GM18907 (cell line): ENCODE measurements at regions not wholly inside any gene's neighbourhood (a gene's known extent, or its start where the extent isn't known, plus 50 kb on each side); places are given as distances from the start of the nearest gene placed in this dataset.

Experiments
- ATAC-seq: cut with Tn5 transposase; IDR thresholded peaks from one replicate; pipeline ENCODE4 v1.9.1; 2021; ENCODE audit warnings: mild to moderate bottlenecking, moderate library complexity; ENCODE audit not compliant: unreplicated experiment

GRCh38 chr13:73248154-73248553, 189.3 kb downstream of the KLF5 start:
- no peak for ATAC-seq

DNA sequence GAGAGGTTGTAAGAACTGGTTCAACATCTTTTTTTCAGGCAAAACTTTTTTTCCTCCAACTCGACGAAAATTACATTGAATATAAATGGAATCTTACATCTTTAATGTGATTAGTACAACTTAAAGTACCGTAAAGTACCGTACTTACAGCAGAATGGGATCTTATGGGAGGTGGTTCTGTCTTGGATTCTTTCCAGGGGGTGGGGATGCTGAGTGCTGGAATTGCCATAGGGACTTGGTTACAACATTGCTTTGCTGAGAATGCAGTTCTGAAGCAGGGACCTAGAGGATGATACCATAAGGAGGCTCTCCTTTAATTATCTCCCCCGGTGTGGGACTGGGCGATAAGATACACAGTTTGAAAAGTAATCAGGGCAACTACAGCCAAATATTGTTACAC, 186.4 kb downstream of the KLF5 start:
- ATAC-seq: no peak

GRCh38 chr13:73244467-73244866, 185.7 kb downstream of the KLF5 start:
- no peak for ATAC-seq

DNA sequence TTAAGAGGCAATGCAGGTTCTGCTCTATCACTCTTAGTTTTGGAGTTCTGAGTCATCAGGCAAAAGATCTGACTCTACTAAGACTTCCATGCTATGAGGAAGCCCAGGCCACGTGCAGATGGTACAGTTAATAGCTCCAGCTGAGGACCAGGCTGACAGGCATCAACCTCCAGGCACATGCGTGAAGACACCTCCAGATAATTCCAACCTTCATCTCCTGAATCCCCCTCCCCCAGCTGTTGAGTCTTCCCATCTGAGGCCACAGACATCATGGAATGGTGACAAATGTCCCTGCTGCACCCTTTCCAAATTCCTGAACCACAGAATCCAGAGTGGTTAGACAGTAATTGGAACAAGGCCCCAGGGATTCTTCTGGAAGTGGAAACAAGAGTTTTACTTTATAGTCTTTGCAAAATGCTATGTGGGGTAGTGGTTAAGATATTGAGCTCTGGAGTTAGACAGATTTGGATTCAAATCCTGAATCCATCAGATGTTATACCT, 183.8 kb downstream of the KLF5 start:
- ATAC-seq: no peak

GRCh38 chr13:73240193-73240592, 181.4 kb downstream of the KLF5 start:
- ATAC-seq: no peak

DNA sequence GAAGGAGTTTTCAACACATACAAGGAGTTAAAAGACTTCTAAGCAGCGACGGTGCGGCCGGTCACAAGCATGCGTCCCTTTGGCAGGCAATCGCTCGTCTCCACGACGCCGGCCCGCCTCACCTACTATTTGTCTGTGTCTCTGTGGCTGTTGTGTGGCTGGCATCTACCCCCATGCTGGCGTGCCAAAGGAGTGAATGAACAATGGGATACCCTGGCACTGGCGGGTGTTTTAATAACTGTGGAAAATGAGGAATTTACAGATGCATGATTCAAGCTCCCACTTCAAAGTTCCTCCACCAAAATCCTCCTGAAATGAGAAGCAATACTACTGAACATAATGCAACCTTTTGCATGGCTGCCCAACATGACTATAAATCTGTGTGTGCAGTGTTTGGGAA, 176.6 kb downstream of the KLF5 start:
- ATAC-seq: no peak

GRCh38 chr13:73231471-73231870, 172.7 kb downstream of the KLF5 start:
- no peak for ATAC-seq

GRCh38 chr13:73230716-73231115, 171.9 kb downstream of the KLF5 start:
- no peak for ATAC-seq

DNA sequence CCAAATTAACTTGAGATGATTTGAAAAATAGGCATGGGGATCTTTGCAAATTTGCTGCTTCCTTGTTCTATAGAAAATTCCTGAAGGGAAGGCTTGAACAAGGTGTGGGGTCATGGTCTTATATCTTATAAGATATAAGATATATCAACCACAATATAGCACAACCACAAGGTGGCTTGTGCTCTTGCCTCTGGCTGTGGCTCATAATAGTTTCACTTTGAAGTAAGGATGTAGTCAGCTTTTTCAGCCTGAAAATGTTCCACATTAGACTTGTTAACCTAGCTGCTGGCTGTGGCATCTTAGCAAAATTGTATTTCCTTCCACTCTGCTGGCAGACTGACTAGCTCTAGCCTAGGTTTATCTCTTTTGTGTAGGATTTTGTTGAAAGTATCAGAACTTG, 169.7 kb downstream of the KLF5 start:
- ATAC-seq: peak; percentile 54

- ATAC-seq: no peak
Observed at GRCh38 chr13:73225990-73226389, 167.2 kb downstream of the KLF5 start.

- no peak for ATAC-seq
Observed at GRCh38 chr13:73224703-73225102, 165.9 kb downstream of the KLF5 start.

GRCh38 chr13:73223372-73223781, 164.6 kb downstream of the KLF5 start:
- peak; percentile 99 for ATAC-seq

DNA sequence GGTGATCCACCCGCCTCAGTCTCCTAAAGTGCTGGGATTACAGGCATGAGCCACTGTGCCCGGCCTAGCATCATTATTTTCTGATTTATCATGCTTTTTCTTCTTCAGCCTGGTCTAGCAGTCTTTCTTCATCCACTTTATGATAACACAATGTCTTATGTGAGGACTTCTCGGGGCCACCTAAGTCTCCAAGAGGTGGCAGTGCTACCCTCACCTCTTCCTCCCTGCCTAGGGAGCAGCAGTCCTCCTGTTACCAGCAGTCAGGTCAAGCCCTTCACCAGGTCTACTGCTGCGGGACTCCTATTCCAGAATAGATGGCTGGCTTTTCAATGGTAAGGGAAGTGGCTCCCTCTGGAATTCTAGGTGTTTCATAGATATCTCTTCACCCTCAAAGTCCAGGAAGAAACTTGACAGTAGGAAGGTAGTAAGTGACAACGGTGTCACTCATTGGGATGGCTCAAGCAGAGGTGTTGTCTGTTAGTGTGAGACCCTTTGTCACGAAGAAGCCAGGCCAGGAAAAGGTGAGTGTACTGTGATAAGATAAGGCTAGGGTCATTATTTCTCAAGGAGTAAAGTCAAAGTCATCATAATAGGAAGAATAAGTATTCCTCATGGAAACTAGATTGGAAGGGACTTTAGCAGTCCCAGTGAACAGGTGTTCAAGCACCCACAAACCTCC, 164.0 kb downstream of the KLF5 start:
- no peak for ATAC-seq

DNA sequence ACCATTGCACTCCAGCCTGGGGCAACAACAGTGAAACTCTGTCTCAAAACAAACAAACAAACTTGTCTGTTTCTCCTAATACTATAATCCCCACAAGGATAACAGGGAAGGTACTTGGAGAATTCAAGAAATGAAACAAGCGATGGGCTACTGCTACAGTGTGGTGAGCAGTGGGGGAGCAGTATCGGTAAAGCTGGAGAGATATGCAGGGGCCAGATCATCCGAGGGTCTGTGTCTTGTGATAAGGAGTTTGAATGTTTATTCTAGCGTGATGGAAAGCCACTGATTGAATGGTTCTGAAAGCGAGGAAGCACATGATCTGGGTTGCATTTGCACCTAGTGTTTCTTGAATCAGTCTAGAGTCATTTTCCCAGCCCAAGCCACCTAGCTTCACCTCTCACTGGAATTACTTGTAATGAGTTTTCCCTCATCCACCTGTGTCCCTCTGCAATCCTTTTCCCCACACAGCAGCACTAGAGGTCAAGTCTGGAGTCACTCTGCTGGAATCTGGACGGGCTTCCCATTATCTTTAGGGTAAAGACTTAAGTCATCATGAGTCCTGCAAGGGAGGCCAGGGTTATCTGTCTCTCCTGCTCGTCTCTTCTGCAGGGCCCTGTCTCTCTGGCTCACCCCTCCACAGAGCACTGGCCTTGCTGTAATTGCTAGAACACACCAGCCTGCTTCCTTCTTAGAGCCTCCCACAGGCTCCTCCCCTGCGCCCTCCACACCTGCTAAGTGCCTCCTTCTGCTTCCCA, 162.3 kb downstream of the KLF5 start:
- no peak for ATAC-seq

DNA sequence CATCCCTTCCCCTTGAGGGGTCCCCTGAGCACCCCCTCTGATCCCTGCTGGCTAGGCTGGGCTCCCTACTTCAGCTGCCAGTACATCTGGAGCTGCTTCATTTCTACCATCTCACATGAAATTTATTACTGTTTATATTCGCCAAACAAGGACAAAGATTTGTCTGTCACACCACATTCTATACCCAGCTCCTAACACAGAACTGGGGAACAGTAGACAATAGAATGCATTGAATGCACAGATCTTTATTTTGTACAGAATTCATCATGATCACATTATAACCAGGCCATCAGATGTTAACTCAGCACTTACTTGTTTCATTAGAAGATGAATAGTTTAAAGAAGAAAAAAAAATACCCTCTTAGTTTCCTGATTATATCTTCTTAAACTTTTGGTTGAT, 159.4 kb downstream of the KLF5 start:
- ATAC-seq: no peak

DNA sequence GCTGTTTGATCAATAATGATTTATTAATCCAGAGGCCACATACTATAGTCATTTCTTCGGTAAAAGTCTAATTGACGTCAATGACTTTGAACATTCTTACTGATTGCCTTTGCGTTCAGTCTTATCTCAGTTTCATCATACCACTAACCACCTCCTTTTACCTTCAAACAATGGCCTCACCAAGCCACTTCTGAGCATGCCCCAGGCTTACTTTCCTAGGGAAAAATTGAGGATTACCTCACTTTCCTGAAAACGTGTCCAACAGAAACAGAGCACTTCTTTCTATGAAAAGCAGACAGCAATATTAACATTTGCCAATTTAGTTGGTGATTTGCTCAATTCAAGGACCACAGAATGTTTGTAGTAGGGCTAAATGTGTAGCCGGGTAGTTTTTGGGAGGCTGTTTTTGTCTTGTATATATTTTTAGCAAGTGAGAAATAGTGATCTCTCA, 157.6 kb downstream of the KLF5 start:
- ATAC-seq: no peak

GRCh38 chr13:73215823-73216222, 157.0 kb downstream of the KLF5 start:
- no peak for ATAC-seq

DNA sequence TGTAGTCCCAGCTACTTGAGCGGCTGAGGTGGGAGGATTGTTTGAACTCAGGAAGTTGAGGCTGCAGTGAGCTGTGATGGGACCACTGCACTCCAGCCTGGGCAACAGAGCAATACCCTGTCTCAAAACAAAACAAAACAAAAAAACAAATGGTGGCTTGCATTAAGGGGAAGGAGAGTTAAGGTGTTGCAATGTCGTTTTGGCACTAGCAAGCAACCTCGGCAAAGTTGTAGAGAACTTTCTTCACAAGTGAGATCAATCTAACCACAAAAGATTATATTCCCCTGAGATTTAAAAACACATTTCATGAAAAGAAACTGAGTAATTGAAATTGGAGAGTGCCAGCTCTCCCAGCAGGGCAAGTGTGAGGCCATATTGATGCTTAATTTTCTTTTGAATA, 153.7 kb downstream of the KLF5 start:
- ATAC-seq: no peak

DNA sequence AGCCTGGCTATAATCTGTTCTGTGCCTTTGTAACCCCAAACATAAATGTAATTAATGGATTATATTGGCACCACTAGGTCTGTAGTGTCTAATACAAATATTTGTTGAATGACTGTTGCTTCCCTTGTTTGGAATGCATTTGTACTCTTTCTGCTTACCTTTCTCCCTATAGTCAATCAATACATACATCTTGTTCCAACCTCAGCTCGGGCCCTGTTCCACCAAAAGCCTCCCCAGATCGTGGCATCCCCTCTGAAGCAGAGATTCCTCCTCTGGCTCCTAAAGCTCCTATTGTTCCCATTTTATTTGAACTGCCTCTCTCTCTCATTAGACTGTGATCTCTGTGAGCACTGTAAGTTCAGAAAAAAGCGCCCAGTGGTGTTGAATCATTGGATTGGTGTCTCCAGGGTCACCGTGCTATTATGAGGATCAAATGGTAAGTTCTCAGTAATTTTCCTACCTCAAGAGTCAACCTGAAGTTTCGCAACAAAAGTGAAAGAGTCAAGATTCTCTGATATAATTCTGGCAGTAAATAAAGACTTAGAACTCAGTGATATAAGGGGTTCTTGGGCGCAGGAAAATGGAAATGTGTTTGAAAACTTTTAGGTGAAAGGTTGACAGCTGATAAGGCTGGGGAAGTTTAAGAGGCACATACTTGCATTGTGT, 151.5 kb downstream of the KLF5 start:
- ATAC-seq: no peak

DNA sequence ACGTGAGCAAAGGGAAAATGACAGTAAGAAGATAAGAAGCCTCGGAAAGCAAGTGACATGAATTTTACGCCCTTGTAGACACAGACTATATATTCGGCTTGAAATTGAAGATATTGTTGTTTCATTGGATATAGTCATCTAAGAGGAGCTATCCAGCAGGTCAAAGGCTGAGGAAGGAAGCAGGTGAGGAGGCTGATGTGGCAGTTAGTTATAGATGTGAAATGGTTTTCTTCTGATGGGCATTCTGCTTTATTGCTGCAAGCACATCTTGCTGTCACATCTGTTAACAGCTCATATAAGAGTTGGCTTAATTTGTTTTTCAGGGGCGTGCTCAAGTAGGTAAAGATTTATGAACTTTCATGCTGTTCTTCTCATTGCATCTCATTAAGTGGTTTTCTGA, 146.1 kb downstream of the KLF5 start:
- no peak for ATAC-seq

- no peak for ATAC-seq
Observed at GRCh38 chr13:73201626-73202025, 142.8 kb downstream of the KLF5 start.

DNA sequence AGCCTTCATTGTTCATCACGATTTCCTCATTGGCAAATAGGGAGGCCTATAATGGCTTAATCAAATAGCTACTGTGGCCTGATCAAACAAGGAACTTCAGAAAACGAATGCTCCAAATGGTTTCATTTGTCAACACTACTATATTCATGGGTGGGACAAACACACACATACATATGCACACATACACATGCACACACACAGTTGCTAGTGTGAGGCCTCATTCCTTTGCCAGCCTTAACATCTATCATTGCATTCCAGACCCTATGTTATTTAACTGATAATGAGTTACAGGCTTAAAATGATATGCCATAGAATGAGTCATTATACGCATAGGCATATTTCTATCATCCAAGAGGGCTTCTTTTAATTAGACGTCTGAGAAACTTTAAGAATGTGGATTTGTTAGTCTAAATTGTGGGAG, 140.2 kb downstream of the KLF5 start:
- no peak for ATAC-seq
